HCT116 (cell line): ENCODE measurements at regions not wholly inside any gene's neighbourhood (a gene's known extent, or its start where the extent isn't known, plus 50 kb on each side); places are given as distances from the start of the nearest gene placed in this dataset.

ENCODE experiments used
- CEBPB ChIP-seq: IDR thresholded peaks from 2 replicates; pipeline ENCODE4 v1.6.1; 2012; ENCODE audit warnings: low read depth
- EZH2 ChIP-seq: fragments of 200-600 bp; sonication (generic); IDR thresholded peaks from 2 replicates; pipeline ENCODE4 v1.6.1; 2017; ENCODE audit warnings: antibody characterized with exemption, mixed run types
- POLR2A ChIP-seq: IDR thresholded peaks from 2 replicates; pipeline ENCODE4 v1.7.0; 2011; ENCODE audit warnings: borderline replicate concordance; ENCODE audit not compliant: insufficient read depth, insufficient read length; ENCODE audit errors: extremely low read depth
- YY1 ChIP-seq: IDR thresholded peaks from 2 replicates; pipeline ENCODE4 v1.6.1; 2011; ENCODE audit warnings: low read length, low read depth, moderate library complexity, mild to moderate bottlenecking; ENCODE audit not compliant: insufficient replicate concordance; ENCODE audit errors: extremely low read depth
- TF ChIP-seq, protein P1 (sequence below), 3 experiments: fragments of 200-600 bp in 1 of 3; sonication (generic) in 1 of 3; IDR thresholded peaks in 2 of 3; conservative IDR thresholded peaks in 1 of 3; 2 replicates each; pipeline ENCODE4 v1.5.1; 2012 to 2017; ENCODE audit warnings: low read depth in 2 of 3, low read length in 2 of 3, antibody characterized with exemption in 1 of 3, borderline replicate concordance in 1 of 3, control low read depth in 1 of 3, mild to moderate bottlenecking in 1 of 3, mixed read lengths in 1 of 3, mixed run types in 1 of 3, moderate library complexity in 1 of 3; ENCODE audit not compliant: insufficient read depth in 1 of 3
- TF ChIP-seq, protein P2 (sequence below): IDR thresholded peaks from 2 replicates; pipeline ENCODE4 v1.6.1; 2011; ENCODE audit warnings: mild to moderate bottlenecking, low read length, moderate library complexity; ENCODE audit not compliant: insufficient replicate concordance; ENCODE audit errors: extremely low read depth

DNA sequence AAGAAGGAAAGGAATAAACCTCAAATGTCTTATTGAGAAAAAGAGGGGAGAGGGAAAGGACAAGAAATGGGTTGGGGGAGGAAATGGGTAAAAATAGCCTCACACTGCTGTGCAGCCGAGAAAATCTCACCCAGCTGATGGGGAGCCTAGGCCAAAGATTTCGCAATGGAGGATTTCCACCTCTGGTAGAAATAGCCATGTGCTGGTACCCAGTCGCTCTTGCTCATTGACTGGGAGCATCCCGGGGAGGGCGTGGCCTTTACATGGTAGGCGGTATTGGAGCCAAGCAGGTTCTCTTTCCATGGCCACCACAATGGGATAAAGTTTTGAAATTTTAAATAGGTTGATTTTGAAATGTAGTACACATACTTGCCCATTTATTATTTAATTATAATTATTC lies 255.1 kb upstream of the LDB2 start:
- TF ChIP-seq YY1 (no peak), EZH2 (no peak), POLR2A (no peak), CEBPB (no peak)
- TF ChIP-seq, protein P1, sequence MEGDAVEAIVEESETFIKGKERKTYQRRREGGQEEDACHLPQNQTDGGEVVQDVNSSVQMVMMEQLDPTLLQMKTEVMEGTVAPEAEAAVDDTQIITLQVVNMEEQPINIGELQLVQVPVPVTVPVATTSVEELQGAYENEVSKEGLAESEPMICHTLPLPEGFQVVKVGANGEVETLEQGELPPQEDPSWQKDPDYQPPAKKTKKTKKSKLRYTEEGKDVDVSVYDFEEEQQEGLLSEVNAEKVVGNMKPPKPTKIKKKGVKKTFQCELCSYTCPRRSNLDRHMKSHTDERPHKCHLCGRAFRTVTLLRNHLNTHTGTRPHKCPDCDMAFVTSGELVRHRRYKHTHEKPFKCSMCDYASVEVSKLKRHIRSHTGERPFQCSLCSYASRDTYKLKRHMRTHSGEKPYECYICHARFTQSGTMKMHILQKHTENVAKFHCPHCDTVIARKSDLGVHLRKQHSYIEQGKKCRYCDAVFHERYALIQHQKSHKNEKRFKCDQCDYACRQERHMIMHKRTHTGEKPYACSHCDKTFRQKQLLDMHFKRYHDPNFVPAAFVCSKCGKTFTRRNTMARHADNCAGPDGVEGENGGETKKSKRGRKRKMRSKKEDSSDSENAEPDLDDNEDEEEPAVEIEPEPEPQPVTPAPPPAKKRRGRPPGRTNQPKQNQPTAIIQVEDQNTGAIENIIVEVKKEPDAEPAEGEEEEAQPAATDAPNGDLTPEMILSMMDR (IDR thresholded peaks at IDR 0.05 in 2 of 3, conservative IDR thresholded peaks at IDR 0.05 in 1 of 3; ENCODE audit: borderline replicate concordance in 1 of 3, insufficient read depth in 1 of 3, low read depth in 2 of 3, low read length in 2 of 3) = no peak
- TF ChIP-seq, protein P2, sequence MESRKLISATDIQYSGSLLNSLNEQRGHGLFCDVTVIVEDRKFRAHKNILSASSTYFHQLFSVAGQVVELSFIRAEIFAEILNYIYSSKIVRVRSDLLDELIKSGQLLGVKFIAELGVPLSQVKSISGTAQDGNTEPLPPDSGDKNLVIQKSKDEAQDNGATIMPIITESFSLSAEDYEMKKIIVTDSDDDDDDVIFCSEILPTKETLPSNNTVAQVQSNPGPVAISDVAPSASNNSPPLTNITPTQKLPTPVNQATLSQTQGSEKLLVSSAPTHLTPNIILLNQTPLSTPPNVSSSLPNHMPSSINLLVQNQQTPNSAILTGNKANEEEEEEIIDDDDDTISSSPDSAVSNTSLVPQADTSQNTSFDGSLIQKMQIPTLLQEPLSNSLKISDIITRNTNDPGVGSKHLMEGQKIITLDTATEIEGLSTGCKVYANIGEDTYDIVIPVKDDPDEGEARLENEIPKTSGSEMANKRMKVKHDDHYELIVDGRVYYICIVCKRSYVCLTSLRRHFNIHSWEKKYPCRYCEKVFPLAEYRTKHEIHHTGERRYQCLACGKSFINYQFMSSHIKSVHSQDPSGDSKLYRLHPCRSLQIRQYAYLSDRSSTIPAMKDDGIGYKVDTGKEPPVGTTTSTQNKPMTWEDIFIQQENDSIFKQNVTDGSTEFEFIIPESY = no peak
